CD14-positive monocyte (primary cell): ENCODE measurements at regions not wholly inside any gene's neighbourhood (a gene's known extent, or its start where the extent isn't known, plus 50 kb on each side); places are given as distances from the start of the nearest gene placed in this dataset.

Source experiments
- DNase-seq, 3 donors: peaks; one replicate each; pipeline ENCODE4 v3.0.0-alpha.2; 2011 to 2022
- H2AFZ ChIP-seq: 2 replicates; pipeline ENCODE4 v1.6.0; 2012; ENCODE audit warnings: mild to moderate bottlenecking, low read depth, low read length, inconsistent platforms; ENCODE audit not compliant: insufficient read depth, poor library complexity, severe bottlenecking
- H3K27ac ChIP-seq, 2 donors: 1 replicate in 1 of 2; 2 replicates in 1 of 2; pipeline ENCODE4 v1.5.1; 2012 to 2013; ENCODE audit warnings: low read length in 2 of 2, control low read depth in 1 of 2, inconsistent platforms in 1 of 2, low read depth in 1 of 2, mild to moderate bottlenecking in 1 of 2
- H3K27me3 ChIP-seq, 2 donors: one replicate each; pipeline versions ENCODE4 v1.6.0 to v1.6.1; 2011 to 2013; ENCODE audit warnings: low read length in 2 of 2; ENCODE audit not compliant: control insufficient read depth in 2 of 2, insufficient read depth in 2 of 2
- H3K36me3 ChIP-seq, 2 donors: replicated peaks in 1 of 2; 1 replicate in 1 of 2; 2 replicates in 1 of 2; pipeline versions ENCODE4 v1.5.1 to v1.6.1; 2012 to 2013; ENCODE audit warnings: low read length in 2 of 2, control low read depth in 1 of 2, inconsistent platforms in 1 of 2, mild to moderate bottlenecking in 1 of 2; ENCODE audit not compliant: insufficient read depth in 2 of 2, control insufficient read depth in 1 of 2
- H3K4me1 ChIP-seq, 2 donors: 1 replicate in 1 of 2; 2 replicates in 1 of 2; pipeline versions ENCODE4 v1.5.1 to v1.6.1; 2012 to 2013; ENCODE audit warnings: low read length in 2 of 2, control low read depth in 1 of 2, inconsistent platforms in 1 of 2, mild to moderate bottlenecking in 1 of 2, moderate library complexity in 1 of 2; ENCODE audit not compliant: insufficient read depth in 2 of 2, control insufficient read depth in 1 of 2
- H3K4me2 ChIP-seq: replicated peaks from 2 replicates; pipeline ENCODE3; 2012; ENCODE audit warnings: low read length, moderate library complexity, mild to moderate bottlenecking; ENCODE audit not compliant: poor library complexity, severe bottlenecking; ENCODE audit errors: extremely low read depth
- H3K4me3 ChIP-seq, 3 experiments: fragments of 200-600 bp in 1 of 3; sonication (generic) in 1 of 3; replicated peaks in 1 of 3; 1 replicate in 2 of 3; 2 replicates in 1 of 3; pipeline ENCODE4 v1.5.1; 2011 to 2013; ENCODE audit warnings: low read length in 3 of 3, mild to moderate bottlenecking in 3 of 3, control low read depth in 2 of 3, low read depth in 2 of 3, inconsistent platforms in 1 of 3, moderate library complexity in 1 of 3
- H3K79me2 ChIP-seq: 2 replicates; pipeline ENCODE4 v1.6.0; 2012; ENCODE audit warnings: mild to moderate bottlenecking, control low read depth, inconsistent platforms, low read length, moderate library complexity; ENCODE audit not compliant: insufficient read depth
- H3K9ac ChIP-seq: 2 replicates; pipeline ENCODE4 v1.6.0; 2017; ENCODE audit warnings: low read length, mild to moderate bottlenecking; ENCODE audit not compliant: insufficient read depth, poor library complexity, severe bottlenecking
- H3K9me3 ChIP-seq, 2 donors: replicated peaks in 1 of 2; 1 replicate in 1 of 2; 2 replicates in 1 of 2; pipeline versions ENCODE4 v1.5.1 to v1.6.1; 2012 to 2013; ENCODE audit warnings: low read length in 2 of 2, control low read depth in 1 of 2; ENCODE audit not compliant: control insufficient read depth in 1 of 2, insufficient read depth in 1 of 2
- H4K20me1 ChIP-seq: 2 replicates; pipeline ENCODE4 v1.6.0; 2012; ENCODE audit warnings: mild to moderate bottlenecking, low read length, control low read depth, moderate library complexity; ENCODE audit not compliant: insufficient read depth
- H3K27ac Mint-ChIP-seq, 7 donors: one replicate each; pipeline ENCODE4 v1.8.0; 2020; ENCODE audit warnings: mild to moderate bottlenecking in 7 of 7, mixed read lengths in 7 of 7, moderate library complexity in 6 of 7, inconsistent platforms in 2 of 7
- H3K27me3 Mint-ChIP-seq, 3 donors: one replicate each; pipeline ENCODE4 v1.8.0; 2021 to 2022; ENCODE audit warnings: low read depth in 3 of 3, mild to moderate bottlenecking in 3 of 3, mixed read lengths in 3 of 3, moderate library complexity in 3 of 3, inconsistent platforms in 1 of 3
- H3K36me3 Mint-ChIP-seq, 2 donors: one replicate each; pipeline ENCODE4 v1.8.0; 2020; ENCODE audit warnings: mixed read lengths in 2 of 2, inconsistent platforms in 1 of 2, mild to moderate bottlenecking in 1 of 2
- H3K4me1 Mint-ChIP-seq: one replicate; pipeline ENCODE4 v1.8.0; 2020; ENCODE audit warnings: mild to moderate bottlenecking, mixed read lengths
- H3K4me3 Mint-ChIP-seq, 2 donors: one replicate each; pipeline ENCODE4 v1.8.0; 2020; ENCODE audit warnings: mild to moderate bottlenecking in 2 of 2, mixed read lengths in 2 of 2, moderate library complexity in 1 of 2
- H3K9me3 Mint-ChIP-seq, 7 donors: one replicate each; pipeline ENCODE4 v1.8.0; 2020 to 2022; ENCODE audit warnings: mixed read lengths in 7 of 7, mild to moderate bottlenecking in 6 of 7, moderate library complexity in 6 of 7, inconsistent platforms in 2 of 7
- CTCF ChIP-seq: fragments of 200-600 bp; IDR thresholded peaks from one replicate; pipeline ENCODE4 v1.8.0; 2022; ENCODE audit warnings: antibody characterized with exemption, mild to moderate bottlenecking
- WGBS: methylation state at CpG from one replicate; pipeline ENCODE4 v1.1.5; 2013; ENCODE audit warnings: missing lambda C conversion rate; ENCODE audit not compliant: insufficient coverage; 5-methylcytosine and 5-hydroxymethylcytosine counted together
- intact Hi-C, 2 donors: fragments of 100-400 bp; cut with micrococcal nuclease; formaldehyde crosslinking; loops; one replicate each; pipeline versions ENCODE4 v1.15.0 to v1.15.1; 2023

DNA sequence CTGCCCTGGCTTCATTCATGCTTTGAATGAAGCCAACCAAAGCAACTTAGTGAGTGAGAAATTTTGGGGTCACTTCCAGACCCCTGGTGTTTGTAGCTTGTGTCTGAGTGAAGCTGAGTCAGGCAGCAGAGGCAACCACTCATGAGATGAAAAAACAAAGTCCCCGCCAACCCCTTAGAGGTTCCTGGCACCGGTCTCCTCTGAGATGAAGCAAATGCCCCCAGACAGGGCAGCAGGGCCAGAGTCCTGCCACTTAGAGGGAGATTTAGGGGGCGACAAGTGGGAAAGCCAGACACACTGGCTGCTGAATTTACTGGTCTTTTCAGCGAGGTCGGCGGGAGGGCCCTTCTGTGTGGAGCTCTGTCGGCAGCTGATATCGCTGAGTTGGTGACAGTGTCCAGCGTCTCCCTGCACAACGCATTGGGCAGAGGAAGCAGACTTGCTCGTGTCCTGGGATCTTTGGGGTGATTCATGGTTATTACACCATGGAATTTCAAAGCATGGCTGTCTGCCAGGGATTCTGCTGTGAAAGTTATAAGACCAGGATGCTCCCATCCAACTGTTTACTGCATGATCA lies 482.6 kb downstream of the MIAT start:
- no peak overlapping the region for H3K4me3 Mint-ChIP-seq
- H3K27ac Mint-ChIP-seq: peak overlapping the region in 1 of 7 donors; percentile 18
- peaks cover 6 to 10% (median 8%) of the 10 kb centered on the region in 7 donors for H3K9me3 Mint-ChIP-seq
- DNase-seq: peak in 2 of 3 donors; percentile 39 to 57
- H3K27ac ChIP-seq: no peak overlapping the region
- no peak overlapping the region for H3K4me3 ChIP-seq
- H3K4me1 Mint-ChIP-seq: peaks cover 17% of the 10 kb centered on the region
- peaks cover 9 to 12% of the 10 kb centered on the region in 2 donors for H3K4me1 ChIP-seq
- H3K36me3 ChIP-seq: no peaks in the 10 kb centered on the region
- no peak overlapping the region for H3K4me2 ChIP-seq
- H4K20me1 ChIP-seq: no peaks in the 10 kb centered on the region
- H2AFZ ChIP-seq: no peak overlapping the region
- TF ChIP-seq CTCF: no peak
- no peaks in the 10 kb centered on the region for H3K79me2 ChIP-seq
- H3K27me3 ChIP-seq: no peaks in the 10 kb centered on the region
- peaks cover 5 to 7% of the 10 kb centered on the region in 2 donors for H3K9me3 ChIP-seq
- H3K9ac ChIP-seq: no peak overlapping the region
- WGBS: 92% methylated on average over 10 of the region's 11 CpGs
- intact Hi-C loops: no loop called here
- peaks cover 0 to 4% (median 4%) of the 10 kb centered on the region in 3 donors for H3K27me3 Mint-ChIP-seq
- peaks cover 6 to 8% of the 10 kb centered on the region in 2 donors for H3K36me3 Mint-ChIP-seq

GRCh38 chr22:27142286-27142685 lies 484.9 kb downstream of the MIAT start:
- no peak for TF ChIP-seq CTCF
- Histone ChIP-seq H3K27me3 (no peaks in the 10 kb centered on the region), H3K4me3 (no peak overlapping the region), H2AFZ (no peak overlapping the region), H3K9ac (no peak overlapping the region), H3K4me1 (no peaks in the 10 kb centered on the region), H3K79me2 (no peaks in the 10 kb centered on the region), H3K27ac (no peak overlapping the region), H3K9me3 (no peaks in the 10 kb centered on the region), H3K36me3 (no peaks in the 10 kb centered on the region), H4K20me1 (no peaks in the 10 kb centered on the region), H3K4me2 (no peak overlapping the region)
- no peaks in the 10 kb centered on the region for H3K9me3 Mint-ChIP-seq
- H3K27me3 Mint-ChIP-seq: peaks cover 0 to 7% (median 5%) of the 10 kb centered on the region in 3 donors
- no CpG with 5 or more reads among the region's 2 CpGs for WGBS
- H3K4me1 Mint-ChIP-seq: peaks cover 5% of the 10 kb centered on the region
- no peaks in the 10 kb centered on the region for H3K36me3 Mint-ChIP-seq
- no peak for DNase-seq
- intact Hi-C loops: no loop called here
- no peak overlapping the region for H3K4me3 Mint-ChIP-seq
- H3K27ac Mint-ChIP-seq: no peak overlapping the region
